HPDE6-E6E7 (cell line): ENCODE measurements at regions not wholly inside any gene's neighbourhood (a gene's known extent, or its start where the extent isn't known, plus 50 kb on each side); places are given as distances from the start of the nearest gene placed in this dataset.

Experiments
- DNase-seq: peaks from one replicate; pipeline ENCODE4 v3.0.0; 2011; ENCODE audit warnings: missing footprints; ENCODE audit errors: extremely low spot score

- DNase-seq = no peak
Observed at GRCh38 chr7:125046767-125047166, 117.1 kb upstream of the POT1 start.

DNA sequence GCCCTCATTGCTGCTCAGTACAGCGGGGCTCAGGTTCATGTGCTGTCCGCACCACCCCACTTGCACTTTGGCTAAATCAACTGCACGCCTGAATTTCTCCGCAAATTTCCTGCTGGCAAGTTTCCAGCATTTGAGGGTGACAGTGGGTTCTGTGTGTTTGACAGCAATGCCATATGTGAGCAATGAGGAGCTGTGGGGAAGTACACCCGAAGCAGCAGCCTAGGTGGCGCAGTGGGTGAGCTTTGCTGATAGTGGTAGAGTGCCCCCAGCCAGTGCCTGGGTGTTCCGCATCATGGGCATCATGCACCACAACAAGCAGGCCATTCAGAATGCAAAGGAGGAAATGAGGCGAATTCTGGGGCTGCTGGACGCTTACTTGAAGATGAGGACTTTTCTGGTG is 103.9 kb upstream of the POT1 start:
- DNase-seq = no peak

GRCh38 chr7:125032943-125033342 is 103.3 kb upstream of the POT1 start:
- DNase-seq = no peak

DNA sequence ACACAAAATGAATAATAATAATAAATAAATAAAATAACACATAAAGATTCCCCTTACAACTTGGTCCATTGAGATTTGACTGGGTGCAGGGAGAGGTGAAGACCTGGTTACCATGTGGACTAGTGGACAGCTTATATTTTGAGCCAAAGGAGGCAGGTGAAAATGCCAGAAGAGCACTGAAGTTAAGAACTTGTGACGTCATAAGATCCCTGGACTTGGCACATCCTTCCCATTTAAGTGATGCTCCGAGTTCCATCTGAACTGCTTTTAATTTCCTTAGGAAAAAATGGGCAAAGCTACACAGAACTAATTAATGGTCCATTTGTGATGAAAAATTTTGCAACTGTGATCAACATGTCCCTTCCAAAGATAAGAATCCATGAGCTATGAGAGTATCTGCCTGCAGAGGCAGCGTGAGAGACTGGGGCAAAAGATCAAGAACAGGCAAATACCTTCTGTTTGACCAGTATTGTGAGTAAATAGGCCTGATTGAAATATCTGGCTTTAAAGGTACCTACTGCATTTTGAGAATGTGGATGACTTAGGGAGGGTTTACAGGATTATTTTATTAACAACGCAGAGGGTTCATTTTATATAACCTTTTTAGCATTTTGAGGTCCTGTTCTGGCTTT is 101.2 kb upstream of the POT1 start:
- no peak for DNase-seq

DNA sequence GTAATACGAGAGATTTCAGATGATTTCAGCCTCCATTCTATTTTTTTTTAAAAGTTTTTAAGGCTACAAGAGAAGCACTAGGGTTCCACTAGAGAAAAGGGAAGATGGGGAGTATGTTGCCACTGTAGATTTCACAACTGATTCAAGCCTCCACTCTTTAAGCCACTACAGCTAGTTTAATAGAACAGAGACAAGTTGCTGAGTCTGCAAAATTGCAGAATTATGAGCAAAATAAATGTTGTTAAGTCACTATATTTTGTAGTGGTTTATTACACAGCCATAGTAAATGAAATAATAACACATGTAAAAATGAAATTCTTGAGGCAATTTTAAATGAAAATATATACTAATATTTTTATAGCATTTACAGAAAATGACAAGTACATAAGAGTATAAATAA is 96.0 kb upstream of the POT1 start:
- no peak for DNase-seq

- no peak for DNase-seq
Observed at GRCh38 chr7:125020801-125021200, 91.2 kb upstream of the POT1 start.

- DNase-seq = no peak
Observed at GRCh38 chr7:125010540-125010939, 80.9 kb upstream of the POT1 start.

DNA sequence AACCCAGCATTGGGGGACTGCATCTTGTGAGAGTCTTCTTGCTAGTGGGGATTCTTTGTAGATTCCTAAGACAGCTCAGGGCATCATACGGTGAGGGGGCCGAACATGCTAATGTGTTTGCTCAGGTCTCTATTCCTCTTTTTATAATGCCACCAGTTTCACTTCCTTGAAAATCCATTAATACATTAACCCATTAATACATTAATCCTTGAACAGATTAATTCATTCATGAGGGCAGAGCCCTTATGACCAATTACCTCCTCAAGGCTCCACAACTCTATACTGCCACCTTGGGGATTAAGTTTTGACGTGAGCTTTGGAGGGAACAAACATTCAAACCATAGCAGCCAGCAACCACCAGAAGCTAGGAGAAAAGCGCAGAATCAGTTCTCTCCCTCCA is 67.2 kb upstream of the POT1 start:
- no peak for DNase-seq

- peak; percentile 67 for DNase-seq
Observed at GRCh38 chr7:124992851-124993562, 63.4 kb upstream of the POT1 start.

DNA sequence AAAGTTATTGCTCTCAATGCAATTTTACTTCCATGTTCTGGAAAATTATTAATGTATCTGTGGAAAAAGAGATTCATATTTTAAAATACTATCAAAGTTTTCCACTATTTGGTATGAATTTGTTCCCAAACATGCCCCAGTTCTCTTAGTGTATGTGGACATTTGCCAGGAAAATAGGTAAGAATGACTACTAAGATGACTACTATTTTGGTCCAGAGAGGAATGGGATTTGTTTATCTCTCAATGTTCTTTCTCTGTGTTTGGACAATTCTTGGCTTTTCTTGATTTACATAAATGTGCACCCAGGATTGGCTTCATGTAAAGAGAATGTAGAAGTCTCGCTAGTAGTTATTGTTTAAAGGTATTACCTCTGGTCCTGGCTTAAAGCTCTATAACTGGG is 60.3 kb upstream of the POT1 start:
- no peak for DNase-seq
